ENCODE measurements at regions not wholly inside any gene's neighbourhood (a gene's known extent, or its start where the extent isn't known, plus 50 kb on each side); places are given as distances from the start of the nearest gene placed in this dataset.
"Not testable (repeated sequence)": the region's sequence is repeated elsewhere in the genome, so short reads cannot be mapped to it uniquely, and the experiment has no call there.

- Mint-ChIP-seq H3K27me3 (peaks cover 21% of the 10 kb centered on the region), H3K4me3 (no peak overlapping the region), H3K9me3 (no peaks in the 10 kb centered on the region), H3K36me3 (no peaks in the 10 kb centered on the region), H3K27ac (no peak overlapping the region), H3K4me1 (ENCODE audit: low read depth) (peaks cover 8% of the 10 kb centered on the region)
- intact Hi-C loops (cut with micrococcal nuclease), result no loop called here
- CTCF ChIA-PET, result no interaction called here
- no peak for DNase-seq
- POLR2A ChIA-PET, result no interaction called here
Observed at GRCh38 chr9:129551393-129551973, 69.4 kb downstream of the C9orf50 start.

- H3K9me3 Mint-ChIP-seq; H3K4me3 Mint-ChIP-seq; DNase-seq; POLR2A ChIA-PET; H3K36me3 Mint-ChIP-seq; H3K4me1 Mint-ChIP-seq (ENCODE audit: low read depth); H3K27ac Mint-ChIP-seq; CTCF ChIA-PET; intact Hi-C loops (cut with micrococcal nuclease): not testable (repeated sequence)
- H3K27me3 Mint-ChIP-seq, result peaks cover 21% of the 10 kb centered on the region
Observed at GRCh38 chr9:129550977-129551376, 69.9 kb downstream of the C9orf50 start.

GRCh38 chr9:129550199-129550839 is 70.6 kb downstream of the C9orf50 start:
- H3K9me3 Mint-ChIP-seq, result no peaks in the 10 kb centered on the region
- ChIA-PET POLR2A (no interaction called here), CTCF (interaction anchor here (1.0 kb wide), 1 partner anchor 407 kb away, joined by 3 read pairs; no protein-coding TSS in a partner anchor)
- DNase-seq, result peak; percentile 32
- no peak overlapping the region for H3K27ac Mint-ChIP-seq
- no peaks in the 10 kb centered on the region for H3K36me3 Mint-ChIP-seq
- peaks cover 8% of the 10 kb centered on the region for H3K4me1 Mint-ChIP-seq (ENCODE audit: low read depth)
- H3K4me3 Mint-ChIP-seq, result peak overlapping the region; percentile 63
- peaks cover 21% of the 10 kb centered on the region for H3K27me3 Mint-ChIP-seq
- intact Hi-C loops (cut with micrococcal nuclease), result no loop called here

GRCh38 chr9:129549684-129550083 is 71.2 kb downstream of the C9orf50 start:
- Mint-ChIP-seq H3K9me3 (no peaks in the 10 kb centered on the region), H3K36me3 (no peaks in the 10 kb centered on the region), H3K27me3 (peaks cover 21% of the 10 kb centered on the region), H3K4me1 (ENCODE audit: low read depth) (peaks cover 8% of the 10 kb centered on the region), H3K27ac (no peak overlapping the region), H3K4me3 (peak overlapping the region; percentile 27)
- DNase-seq, result no peak
- intact Hi-C loops (cut with micrococcal nuclease), result no loop called here
- CTCF ChIA-PET, result interaction anchor here (1.0 kb wide), 1 partner anchor 407 kb away, joined by 3 read pairs; no protein-coding TSS in a partner anchor
- POLR2A ChIA-PET, result no interaction called here

DNA sequence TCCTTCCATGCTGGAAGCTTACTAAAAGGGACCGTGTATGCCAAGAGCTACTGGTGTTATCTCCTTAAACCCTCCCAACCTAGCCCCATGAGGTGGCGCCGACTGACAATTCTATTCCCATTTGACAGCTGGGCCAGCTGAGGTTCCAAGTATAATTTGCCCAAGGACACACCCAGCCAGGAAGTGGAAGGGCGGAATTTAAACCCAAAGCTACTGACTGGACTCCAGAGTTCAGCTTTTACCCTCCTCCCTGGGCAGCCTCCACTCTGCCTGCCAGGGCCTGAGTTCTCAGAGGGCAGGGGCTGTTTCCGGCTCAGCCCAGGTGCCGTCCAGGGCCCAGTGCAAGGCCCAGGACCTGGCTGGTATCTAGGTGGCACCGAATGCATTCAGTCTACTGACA is 71.8 kb downstream of the C9orf50 start:
- POLR2A ChIA-PET, result no interaction called here
- CTCF ChIA-PET, result no interaction called here
- no peaks in the 10 kb centered on the region for H3K36me3 Mint-ChIP-seq
- H3K27me3 Mint-ChIP-seq, result peaks cover 21% of the 10 kb centered on the region
- peak overlapping the region; percentile 27 for H3K4me3 Mint-ChIP-seq
- intact Hi-C loops (cut with micrococcal nuclease), result no loop called here
- no peak for DNase-seq
- H3K27ac Mint-ChIP-seq, result no peak overlapping the region
- H3K9me3 Mint-ChIP-seq, result no peaks in the 10 kb centered on the region
- H3K4me1 Mint-ChIP-seq (ENCODE audit: low read depth), result peaks cover 8% of the 10 kb centered on the region

DNA sequence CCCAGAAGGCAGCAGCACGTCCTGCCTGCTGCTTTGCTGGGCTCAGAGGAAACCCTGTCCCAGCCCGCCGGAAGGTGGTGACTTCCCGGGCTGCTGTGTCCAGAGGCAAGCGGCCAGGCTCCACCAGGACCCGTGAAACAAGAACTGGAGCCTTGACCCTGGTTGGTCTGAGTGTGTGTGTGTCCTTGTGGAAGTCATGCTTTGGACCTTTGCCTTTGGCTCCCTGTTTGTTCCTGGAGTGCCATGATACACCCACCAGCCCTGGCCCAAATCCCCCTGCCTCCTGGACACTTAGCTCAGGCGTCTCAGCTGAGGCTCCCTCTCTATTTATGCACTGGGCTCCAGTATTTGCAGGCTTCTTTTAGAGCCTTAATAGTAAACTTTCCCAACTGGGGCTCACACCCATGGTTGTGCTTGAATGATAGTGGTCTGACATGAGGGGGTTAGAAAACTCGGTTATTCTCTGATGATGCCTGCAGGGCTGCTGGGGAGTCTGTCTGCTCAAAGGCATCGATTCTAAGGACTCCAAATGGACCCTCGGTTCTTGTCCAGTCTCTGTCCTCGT is 72.2 kb downstream of the C9orf50 start:
- H3K4me1 Mint-ChIP-seq (ENCODE audit: low read depth), result peaks cover 8% of the 10 kb centered on the region
- no peaks in the 10 kb centered on the region for H3K36me3 Mint-ChIP-seq
- H3K27me3 Mint-ChIP-seq, result peaks cover 21% of the 10 kb centered on the region
- no peaks in the 10 kb centered on the region for H3K9me3 Mint-ChIP-seq
- no peak overlapping the region for H3K4me3 Mint-ChIP-seq
- POLR2A ChIA-PET, result no interaction called here
- H3K27ac Mint-ChIP-seq, result no peak overlapping the region
- CTCF ChIA-PET, result no interaction called here
- no peak for DNase-seq
- intact Hi-C loops (cut with micrococcal nuclease), result no loop called here

DNA sequence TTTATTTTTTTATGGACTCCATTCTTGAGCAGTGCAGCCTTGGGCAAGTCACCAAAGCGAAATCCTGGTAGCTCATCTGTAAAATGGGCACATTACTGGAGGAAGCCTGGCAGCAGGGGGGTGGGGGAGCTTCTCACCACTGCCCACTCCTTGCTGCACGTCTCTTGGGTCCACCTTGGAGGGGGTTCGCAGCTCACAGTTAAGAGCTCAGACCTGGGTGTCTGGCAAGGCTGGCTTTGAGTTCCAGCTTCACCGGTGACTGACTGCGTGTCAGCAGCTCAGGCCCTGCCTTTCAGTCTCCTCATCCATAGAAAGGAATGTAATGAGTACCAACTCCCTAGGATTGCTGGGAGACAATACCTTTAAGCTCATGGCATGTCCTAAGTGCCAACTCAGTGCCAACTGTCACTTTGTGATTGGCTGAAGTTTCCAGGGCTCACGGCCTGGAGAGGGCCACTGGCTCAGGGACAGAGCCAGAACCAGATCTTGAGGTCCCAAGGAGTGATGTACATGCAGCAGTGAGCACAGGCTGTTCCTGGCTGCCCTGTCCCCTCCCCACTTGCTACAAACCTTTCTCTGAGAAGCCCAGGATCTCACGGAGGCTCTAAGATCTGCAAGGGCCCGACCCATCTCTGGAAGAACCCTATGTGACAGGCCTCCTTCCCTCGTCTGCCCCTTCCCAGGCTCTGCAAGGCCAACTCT is 72.9 kb downstream of the C9orf50 start:
- H3K27me3 Mint-ChIP-seq, result peaks cover 21% of the 10 kb centered on the region
- ChIA-PET POLR2A (no interaction called here), CTCF (interaction anchor here (1.1 kb wide), 1 partner anchor 77 kb away, joined by 5 read pairs; no protein-coding TSS in a partner anchor)
- DNase-seq, result no peak
- H3K9me3 Mint-ChIP-seq, result no peaks in the 10 kb centered on the region
- H3K27ac Mint-ChIP-seq, result no peak overlapping the region
- H3K4me1 Mint-ChIP-seq (ENCODE audit: low read depth), result peaks cover 8% of the 10 kb centered on the region
- no peak overlapping the region for H3K4me3 Mint-ChIP-seq
- intact Hi-C loops (cut with micrococcal nuclease), result no loop called here
- H3K36me3 Mint-ChIP-seq, result no peaks in the 10 kb centered on the region

DNA sequence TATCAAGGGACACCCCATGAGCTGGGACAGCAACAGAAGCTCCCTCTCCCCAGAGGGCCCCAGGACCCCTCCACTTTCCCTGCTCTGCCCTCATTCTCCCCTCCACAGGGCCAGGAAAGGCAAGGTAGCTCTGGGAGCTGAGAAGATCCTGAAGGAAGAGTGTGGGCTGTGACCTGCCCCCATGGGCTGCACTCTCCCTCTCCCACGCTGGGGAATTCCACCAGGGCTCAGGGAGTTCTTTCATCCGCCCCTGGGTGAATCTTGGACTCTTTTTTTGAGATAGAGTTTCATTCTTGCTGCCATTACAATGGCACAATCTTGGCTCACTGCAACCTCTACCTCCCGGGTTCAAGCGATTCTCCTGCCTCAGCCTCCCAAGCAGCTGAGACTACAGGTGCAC is 73.8 kb downstream of the C9orf50 start:
- Mint-ChIP-seq H3K9me3 (no peaks in the 10 kb centered on the region), H3K4me1 (ENCODE audit: low read depth) (peaks cover 8% of the 10 kb centered on the region), H3K4me3 (no peak overlapping the region), H3K36me3 (no peaks in the 10 kb centered on the region), H3K27ac (no peak overlapping the region), H3K27me3 (peaks cover 21% of the 10 kb centered on the region)
- intact Hi-C loops (cut with micrococcal nuclease), result no loop called here
- ChIA-PET CTCF (interaction anchor here (1.1 kb wide), 1 partner anchor 78 kb away, joined by 5 read pairs; no protein-coding TSS in a partner anchor), POLR2A (no interaction called here)
- DNase-seq, result no peak

DNA sequence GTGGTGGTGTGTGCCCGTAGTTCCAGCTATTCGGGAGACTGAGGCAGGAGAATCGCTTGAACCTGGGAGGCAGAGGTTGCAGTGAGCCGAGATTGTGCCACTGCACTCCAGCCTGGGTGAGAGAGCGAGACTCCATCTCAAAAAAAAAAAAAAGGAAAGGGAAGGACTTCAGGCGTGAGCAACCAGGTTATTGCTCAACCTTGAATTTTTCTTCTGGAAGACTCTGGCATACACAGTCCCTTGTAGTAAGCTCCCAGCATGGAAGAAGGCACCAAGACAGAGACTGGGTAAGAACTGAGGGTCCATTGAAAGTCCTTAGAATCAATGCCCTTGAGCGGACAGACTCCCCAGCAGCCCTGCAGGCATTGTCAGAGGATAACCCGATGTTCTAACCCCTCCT is 75.0 kb downstream of the C9orf50 start:
- H3K27ac Mint-ChIP-seq; POLR2A ChIA-PET; H3K36me3 Mint-ChIP-seq; DNase-seq; H3K4me3 Mint-ChIP-seq; H3K4me1 Mint-ChIP-seq (ENCODE audit: low read depth); H3K9me3 Mint-ChIP-seq; intact Hi-C loops (cut with micrococcal nuclease): not testable (repeated sequence)
- H3K27me3 Mint-ChIP-seq, result peaks cover 16% of the 10 kb centered on the region
- CTCF ChIA-PET, result interaction anchor here (0.7 kb wide), 1 partner anchor 243 kb away, joined by 3 read pairs; no protein-coding TSS in a partner anchor

DNA sequence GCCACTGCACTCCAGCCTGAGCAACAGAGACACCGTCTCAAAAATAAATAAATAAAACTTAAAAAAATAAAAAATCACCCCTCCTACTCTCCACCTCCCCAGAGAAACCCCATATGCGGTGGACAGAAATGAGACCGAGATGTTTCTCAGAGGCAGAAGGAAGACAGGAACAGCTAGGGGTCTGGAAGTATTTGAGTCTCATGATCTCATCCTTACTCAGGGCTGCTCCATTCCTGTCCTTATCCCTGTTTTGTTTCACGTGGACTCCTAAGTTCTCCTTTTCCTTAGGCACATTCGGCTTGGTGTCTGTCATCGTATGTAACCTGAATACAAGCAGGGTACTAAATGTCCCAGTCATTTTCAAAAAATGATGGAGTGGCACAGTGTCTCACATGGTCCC is 76.1 kb downstream of the C9orf50 start:
- Mint-ChIP-seq H3K27ac (no peak overlapping the region), H3K4me3 (no peak overlapping the region), H3K27me3 (peaks cover 11% of the 10 kb centered on the region), H3K9me3 (peaks cover under 1% of the 10 kb centered on the region), H3K36me3 (no peaks in the 10 kb centered on the region), H3K4me1 (ENCODE audit: low read depth) (peaks cover 4% of the 10 kb centered on the region)
- POLR2A ChIA-PET, result no interaction called here
- intact Hi-C loops (cut with micrococcal nuclease), result no loop called here
- CTCF ChIA-PET, result interaction anchor here (0.6 kb wide), 1 partner anchor 179 kb away, joined by 3 read pairs; no protein-coding TSS in a partner anchor
- no peak for DNase-seq

- Mint-ChIP-seq H3K27ac (no peak overlapping the region), H3K9me3 (peaks cover 11% of the 10 kb centered on the region), H3K36me3 (peaks cover 4% of the 10 kb centered on the region), H3K4me3 (no peak overlapping the region), H3K4me1 (ENCODE audit: low read depth) (no peaks in the 10 kb centered on the region), H3K27me3 (peaks cover 4% of the 10 kb centered on the region)
- DNase-seq, result no peak
- intact Hi-C loops (cut with micrococcal nuclease), result no loop called here
- ChIA-PET POLR2A (no interaction called here), CTCF (no interaction called here)
Observed at GRCh38 chr9:129542741-129543140, 78.2 kb downstream of the C9orf50 start.

DNA sequence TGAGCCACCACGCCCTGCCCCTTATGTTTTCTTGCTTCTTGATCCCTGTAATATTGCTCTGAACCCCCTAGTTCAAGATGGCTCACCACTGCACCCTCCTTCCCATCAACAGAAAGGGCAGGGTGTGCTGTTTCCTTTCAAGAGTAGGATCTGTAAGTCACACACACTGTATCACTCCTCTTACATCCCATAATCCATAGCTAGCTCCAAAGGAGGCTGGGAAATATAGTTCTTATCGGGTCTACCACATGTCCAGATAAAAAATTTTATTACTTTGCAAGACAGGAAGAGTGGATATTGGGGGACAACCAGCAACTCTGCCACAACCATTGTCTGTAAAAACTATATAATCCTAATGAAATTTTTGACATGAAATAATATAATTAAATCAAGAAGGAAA is 79.6 kb downstream of the C9orf50 start:
- ChIA-PET CTCF (no interaction called here), POLR2A (no interaction called here)
- H3K9me3 Mint-ChIP-seq, result peaks cover 11% of the 10 kb centered on the region
- H3K27me3 Mint-ChIP-seq, result peaks cover 4% of the 10 kb centered on the region
- no peaks in the 10 kb centered on the region for H3K4me1 Mint-ChIP-seq (ENCODE audit: low read depth)
- DNase-seq, result no peak
- H3K4me3 Mint-ChIP-seq, result no peak overlapping the region
- peaks cover 4% of the 10 kb centered on the region for H3K36me3 Mint-ChIP-seq
- intact Hi-C loops (cut with micrococcal nuclease), result no loop called here
- H3K27ac Mint-ChIP-seq, result no peak overlapping the region
